ENCODE measurements at regions not wholly inside any gene's neighbourhood (a gene's known extent, or its start where the extent isn't known, plus 50 kb on each side); places are given as distances from the start of the nearest gene placed in this dataset.

DNA sequence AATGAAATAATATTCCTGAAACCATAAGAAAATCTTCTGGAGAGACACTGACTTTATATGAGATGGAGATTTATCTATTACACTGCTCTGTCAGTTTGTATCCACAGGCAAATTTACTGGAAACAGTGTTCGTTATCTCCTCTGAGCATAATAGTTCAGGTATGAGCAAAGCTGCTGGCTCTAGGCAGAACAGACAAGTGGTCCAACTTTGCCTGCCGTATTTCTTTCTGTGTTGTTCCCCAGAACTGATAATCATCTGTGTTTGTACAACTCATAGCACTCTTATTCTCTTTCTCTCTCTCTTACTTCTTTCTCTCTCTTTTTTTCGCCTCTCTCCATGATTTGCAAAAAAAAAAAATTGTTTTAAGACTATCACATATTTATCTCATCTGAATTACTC, 623.8 kb upstream of the CHORDC1 start:
- no peaks in the 10 kb centered on the region for H3K4me1 ChIP-seq (ENCODE audit: control insufficient read depth, low read length)
- H3K4me2 ChIP-seq (ENCODE audit: low read length) = no peak overlapping the region
- no peaks in the 10 kb centered on the region for H3F3A ChIP-seq (ENCODE audit: control insufficient read depth, insufficient read depth)
- no peaks in the 10 kb centered on the region for H3K27me3 ChIP-seq (ENCODE audit: control insufficient read depth, low read length)
- no peak overlapping the region for H3K4me3 ChIP-seq (ENCODE audit: low read length)
- H3K9me3 ChIP-seq (ENCODE audit: control insufficient read depth, insufficient read depth, low read length) = no peaks in the 10 kb centered on the region
- no peaks in the 10 kb centered on the region for H3K9me2 ChIP-seq (replicated peaks; ENCODE audit: control insufficient read depth, low read length)
- no peaks in the 10 kb centered on the region for H4K20me1 ChIP-seq (ENCODE audit: control insufficient read depth, insufficient read depth, low read depth, low read length)
- TF ChIP-seq EZH2phosphoT487 (IDR thresholded peaks at IDR 0.05; ENCODE audit: borderline replicate concordance, low read length) = no peak
- H3K36me3 ChIP-seq (ENCODE audit: control insufficient read depth, low read length) = no peaks in the 10 kb centered on the region
- no peaks in the 10 kb centered on the region for H3K79me2 ChIP-seq (ENCODE audit: control insufficient read depth, low read length)
- no peak overlapping the region for H3K27ac ChIP-seq (ENCODE audit: low read depth, low read length)

DNA sequence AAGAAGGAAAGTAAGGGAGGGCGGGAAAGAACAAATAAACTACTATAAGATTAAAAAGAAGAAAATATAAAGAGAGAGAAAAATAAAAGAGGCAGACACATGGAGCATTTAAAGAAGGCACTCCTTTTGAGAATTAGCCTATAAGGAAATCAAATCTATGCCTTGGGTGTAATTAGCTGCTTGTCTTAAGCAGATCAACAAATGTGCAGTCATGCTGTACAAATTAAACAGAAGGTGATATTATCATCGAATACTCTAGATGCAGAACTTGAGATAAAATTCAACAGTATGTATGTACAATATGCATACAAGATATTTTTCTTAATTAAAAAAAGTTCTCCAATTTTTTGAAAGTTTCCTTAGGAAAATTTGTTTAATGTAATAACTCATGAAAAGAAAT, 623.0 kb upstream of the CHORDC1 start:
- Histone ChIP-seq H3K9me3 (ENCODE audit: control insufficient read depth, insufficient read depth, low read length) (no peaks in the 10 kb centered on the region), H3K9me2 (replicated peaks; ENCODE audit: control insufficient read depth, low read length) (no peaks in the 10 kb centered on the region), H4K20me1 (ENCODE audit: control insufficient read depth, insufficient read depth, low read depth, low read length) (no peaks in the 10 kb centered on the region), H3F3A (ENCODE audit: control insufficient read depth, insufficient read depth) (no peaks in the 10 kb centered on the region), H3K79me2 (ENCODE audit: control insufficient read depth, low read length) (no peaks in the 10 kb centered on the region), H3K27ac (ENCODE audit: low read depth, low read length) (no peak overlapping the region), H3K4me1 (ENCODE audit: control insufficient read depth, low read length) (no peaks in the 10 kb centered on the region), H3K36me3 (ENCODE audit: control insufficient read depth, low read length) (no peaks in the 10 kb centered on the region), H3K27me3 (ENCODE audit: control insufficient read depth, low read length) (no peaks in the 10 kb centered on the region), H3K4me3 (ENCODE audit: low read length) (no peak overlapping the region), H3K4me2 (ENCODE audit: low read length) (no peak overlapping the region)
- no peak for TF ChIP-seq EZH2phosphoT487 (IDR thresholded peaks at IDR 0.05; ENCODE audit: borderline replicate concordance, low read length)
- TF ChIP-seq, protein P1, sequence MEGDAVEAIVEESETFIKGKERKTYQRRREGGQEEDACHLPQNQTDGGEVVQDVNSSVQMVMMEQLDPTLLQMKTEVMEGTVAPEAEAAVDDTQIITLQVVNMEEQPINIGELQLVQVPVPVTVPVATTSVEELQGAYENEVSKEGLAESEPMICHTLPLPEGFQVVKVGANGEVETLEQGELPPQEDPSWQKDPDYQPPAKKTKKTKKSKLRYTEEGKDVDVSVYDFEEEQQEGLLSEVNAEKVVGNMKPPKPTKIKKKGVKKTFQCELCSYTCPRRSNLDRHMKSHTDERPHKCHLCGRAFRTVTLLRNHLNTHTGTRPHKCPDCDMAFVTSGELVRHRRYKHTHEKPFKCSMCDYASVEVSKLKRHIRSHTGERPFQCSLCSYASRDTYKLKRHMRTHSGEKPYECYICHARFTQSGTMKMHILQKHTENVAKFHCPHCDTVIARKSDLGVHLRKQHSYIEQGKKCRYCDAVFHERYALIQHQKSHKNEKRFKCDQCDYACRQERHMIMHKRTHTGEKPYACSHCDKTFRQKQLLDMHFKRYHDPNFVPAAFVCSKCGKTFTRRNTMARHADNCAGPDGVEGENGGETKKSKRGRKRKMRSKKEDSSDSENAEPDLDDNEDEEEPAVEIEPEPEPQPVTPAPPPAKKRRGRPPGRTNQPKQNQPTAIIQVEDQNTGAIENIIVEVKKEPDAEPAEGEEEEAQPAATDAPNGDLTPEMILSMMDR (IDR thresholded peaks at IDR 0.05; ENCODE audit: low read depth, low read length, poor library complexity, severe bottlenecking) = no peak

DNA sequence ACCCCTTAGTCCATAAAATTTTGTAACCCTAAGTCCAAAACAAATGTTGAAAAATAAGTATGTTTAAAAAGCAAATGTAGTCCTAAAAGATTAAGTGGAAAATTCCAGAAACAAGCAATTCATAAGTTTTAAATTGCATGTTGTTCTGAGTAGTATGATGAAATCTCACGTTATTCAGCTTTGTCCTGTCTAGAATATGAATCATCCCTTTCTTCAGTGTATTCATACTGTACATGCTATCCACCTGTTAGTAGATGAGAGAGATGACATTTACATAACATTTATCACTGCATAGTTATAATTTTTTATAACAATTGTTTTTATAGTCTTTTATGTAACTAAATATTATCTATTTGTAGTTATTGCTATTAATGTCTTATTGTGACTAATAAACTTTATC, 622.3 kb upstream of the CHORDC1 start:
- no peaks in the 10 kb centered on the region for H3K79me2 ChIP-seq (ENCODE audit: control insufficient read depth, low read length)
- H3K27me3 ChIP-seq (ENCODE audit: control insufficient read depth, low read length) = no peaks in the 10 kb centered on the region
- H3F3A ChIP-seq (ENCODE audit: control insufficient read depth, insufficient read depth) = no peaks in the 10 kb centered on the region
- no peaks in the 10 kb centered on the region for H3K9me3 ChIP-seq (ENCODE audit: control insufficient read depth, insufficient read depth, low read length)
- H3K4me2 ChIP-seq (ENCODE audit: low read length) = no peak overlapping the region
- H4K20me1 ChIP-seq (ENCODE audit: control insufficient read depth, insufficient read depth, low read depth, low read length) = no peaks in the 10 kb centered on the region
- TF ChIP-seq EZH2phosphoT487 (IDR thresholded peaks at IDR 0.05; ENCODE audit: borderline replicate concordance, low read length) = no peak
- TF ChIP-seq, protein P1 (IDR thresholded peaks at IDR 0.05; ENCODE audit: low read depth, low read length, poor library complexity, severe bottlenecking) = no peak
- no peak overlapping the region for H3K4me3 ChIP-seq (ENCODE audit: low read length)
- H3K9me2 ChIP-seq (replicated peaks; ENCODE audit: control insufficient read depth, low read length) = no peaks in the 10 kb centered on the region
- H3K36me3 ChIP-seq (ENCODE audit: control insufficient read depth, low read length) = no peaks in the 10 kb centered on the region
- no peaks in the 10 kb centered on the region for H3K4me1 ChIP-seq (ENCODE audit: control insufficient read depth, low read length)
- no peak overlapping the region for H3K27ac ChIP-seq (ENCODE audit: low read depth, low read length)

DNA sequence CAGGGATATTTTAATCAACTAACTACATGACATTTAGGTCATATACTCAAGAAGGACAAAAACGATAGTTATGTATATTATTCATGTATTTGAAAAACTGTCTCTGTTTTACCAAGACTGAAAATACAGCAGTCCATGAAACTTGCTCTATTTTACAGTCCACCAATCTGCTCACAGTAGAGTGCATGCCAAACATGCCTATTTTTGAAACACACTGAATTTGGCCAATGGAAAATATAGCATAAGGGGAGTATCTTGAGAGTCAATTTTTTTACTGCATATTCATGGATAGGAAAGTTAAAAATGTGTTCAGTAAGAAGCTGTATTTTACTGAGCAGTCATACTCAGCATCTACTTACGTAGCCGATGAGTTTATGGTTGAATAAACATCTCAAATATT, 621.2 kb upstream of the CHORDC1 start:
- no peaks in the 10 kb centered on the region for H3K9me3 ChIP-seq (ENCODE audit: control insufficient read depth, insufficient read depth, low read length)
- no peaks in the 10 kb centered on the region for H3K36me3 ChIP-seq (ENCODE audit: control insufficient read depth, low read length)
- H3K9me2 ChIP-seq (replicated peaks; ENCODE audit: control insufficient read depth, low read length) = no peaks in the 10 kb centered on the region
- no peaks in the 10 kb centered on the region for H4K20me1 ChIP-seq (ENCODE audit: control insufficient read depth, insufficient read depth, low read depth, low read length)
- no peaks in the 10 kb centered on the region for H3K4me1 ChIP-seq (ENCODE audit: control insufficient read depth, low read length)
- no peaks in the 10 kb centered on the region for H3F3A ChIP-seq (ENCODE audit: control insufficient read depth, insufficient read depth)
- TF ChIP-seq EZH2phosphoT487 (IDR thresholded peaks at IDR 0.05; ENCODE audit: borderline replicate concordance, low read length) = no peak
- TF ChIP-seq, protein P1 (IDR thresholded peaks at IDR 0.05; ENCODE audit: low read depth, low read length, poor library complexity, severe bottlenecking) = no peak
- no peak overlapping the region for H3K4me2 ChIP-seq (ENCODE audit: low read length)
- H3K27me3 ChIP-seq (ENCODE audit: control insufficient read depth, low read length) = no peaks in the 10 kb centered on the region
- no peak overlapping the region for H3K4me3 ChIP-seq (ENCODE audit: low read length)
- H3K79me2 ChIP-seq (ENCODE audit: control insufficient read depth, low read length) = no peaks in the 10 kb centered on the region
- no peak overlapping the region for H3K27ac ChIP-seq (ENCODE audit: low read depth, low read length)

Data from DOHH2 (cell line).